ENCODE measurements at regions not wholly inside any gene's neighbourhood (a gene's known extent, or its start where the extent isn't known, plus 50 kb on each side); places are given as distances from the start of the nearest gene placed in this dataset.

- TF ChIP-seq POLR2AphosphoS5 (IDR thresholded peaks at IDR 0.05; ENCODE audit: low read depth, low read length), result no peak
- no peak for TF ChIP-seq CTCF (IDR thresholded peaks at IDR 0.05)
- no peak for TF ChIP-seq ZBTB33 (IDR thresholded peaks at IDR 0.05; ENCODE audit: borderline replicate concordance, low read depth)
- no peak for TF ChIP-seq GABPA (IDR thresholded peaks at IDR 0.05; ENCODE audit: low read depth)
- TF ChIP-seq RAD21 (IDR thresholded peaks at IDR 0.05; ENCODE audit: low read length), result no peak
- TF ChIP-seq TAF1 (IDR thresholded peaks at IDR 0.05; ENCODE audit: borderline replicate concordance, low read depth, low read length), result no peak
Observed at GRCh38 chr13:70347947-70348620, 239.8 kb upstream of the KLHL1 start.
